ENCODE measurements at regions not wholly inside any gene's neighbourhood (a gene's known extent, or its start where the extent isn't known, plus 50 kb on each side); places are given as distances from the start of the nearest gene placed in this dataset.

- H3K27ac ChIP-seq = no peak overlapping the region
- H3K27me3 ChIP-seq = no peaks in the 10 kb centered on the region
- H3K4me2 ChIP-seq = no peak overlapping the region
- H4K20me1 ChIP-seq = no peaks in the 10 kb centered on the region
- no peak for TF ChIP-seq Cebpa-rat (IDR thresholded peaks at IDR 0.05)
- no peaks in the 10 kb centered on the region for H3K36me3 ChIP-seq
- H3K4me1 ChIP-seq = no peaks in the 10 kb centered on the region
- no peaks in the 10 kb centered on the region for H3K9me3 ChIP-seq (replicated peaks in 1 of 11)
- no peak overlapping the region for H3K4me3 ChIP-seq
- no peak overlapping the region for H3K9ac ChIP-seq
These were observed 512.7 kb downstream of the LMO4 start for GRCh38 chr1:87841332-87841731.

GRCh38 chr1:87842156-87842555, 513.5 kb downstream of the LMO4 start:
- TF ChIP-seq Cebpa-rat (IDR thresholded peaks at IDR 0.05) = no peak
- Histone ChIP-seq H3K4me1 (no peaks in the 10 kb centered on the region), H3K27ac (no peak overlapping the region), H3K9me3 (replicated peaks in 1 of 11) (no peaks in the 10 kb centered on the region), H3K9ac (no peak overlapping the region), H3K36me3 (no peaks in the 10 kb centered on the region), H3K27me3 (no peaks in the 10 kb centered on the region), H4K20me1 (no peaks in the 10 kb centered on the region), H3K4me2 (no peak overlapping the region), H3K4me3 (no peak overlapping the region)

- no peak overlapping the region for H3K4me3 ChIP-seq
- no peak overlapping the region for H3K27ac ChIP-seq
- no peak for TF ChIP-seq Cebpa-rat (IDR thresholded peaks at IDR 0.05)
- H3K4me1 ChIP-seq = no peaks in the 10 kb centered on the region
- H3K9me3 ChIP-seq (replicated peaks in 1 of 11) = no peaks in the 10 kb centered on the region
- H3K36me3 ChIP-seq = no peaks in the 10 kb centered on the region
- no peaks in the 10 kb centered on the region for H3K27me3 ChIP-seq
- no peak overlapping the region for H3K9ac ChIP-seq
- H3K4me2 ChIP-seq = no peak overlapping the region
- H4K20me1 ChIP-seq = no peaks in the 10 kb centered on the region
These were observed 515.6 kb downstream of the LMO4 start for GRCh38 chr1:87844251-87844650.

- Histone ChIP-seq H3K4me2 (no peak overlapping the region), H3K27ac (no peak overlapping the region), H3K27me3 (no peaks in the 10 kb centered on the region), H3K4me3 (no peak overlapping the region), H3K9ac (no peak overlapping the region), H3K36me3 (no peaks in the 10 kb centered on the region), H3K4me1 (peaks cover 0 to 4% (median 0%) of the 10 kb centered on the region in 10 experiments; a peak in 2 of 20 replicates), H3K9me3 (replicated peaks in 1 of 11) (no peaks in the 10 kb centered on the region), H4K20me1 (no peaks in the 10 kb centered on the region)
- no peak for TF ChIP-seq Cebpa-rat (IDR thresholded peaks at IDR 0.05)
These were observed 522.8 kb downstream of the LMO4 start for GRCh38 chr1:87851490-87851889.

- no peak overlapping the region for H3K9ac ChIP-seq
- H3K27ac ChIP-seq = no peak overlapping the region
- no peaks in the 10 kb centered on the region for H3K27me3 ChIP-seq
- no peaks in the 10 kb centered on the region for H3K36me3 ChIP-seq
- H4K20me1 ChIP-seq = no peaks in the 10 kb centered on the region
- H3K9me3 ChIP-seq (replicated peaks in 1 of 11) = no peaks in the 10 kb centered on the region
- no peak overlapping the region for H3K4me2 ChIP-seq
- no peak for TF ChIP-seq Cebpa-rat (IDR thresholded peaks at IDR 0.05)
- H3K4me3 ChIP-seq = no peak overlapping the region
- H3K4me1 ChIP-seq = peaks cover 0 to 4% (median 0%) of the 10 kb centered on the region in 10 experiments; a peak in 2 of 20 replicates
These were observed 523.9 kb downstream of the LMO4 start for GRCh38 chr1:87852410-87853161.

GRCh38 chr1:87853576-87854351, 525.1 kb downstream of the LMO4 start:
- no peak overlapping the region for H3K9ac ChIP-seq
- H3K9me3 ChIP-seq (replicated peaks in 1 of 11) = peaks cover 0 to 7% (median 4%) of the 10 kb centered on the region in 11 experiments; a peak in 2 of 22 replicates
- no peaks in the 10 kb centered on the region for H3K27me3 ChIP-seq
- H3K27ac ChIP-seq = no peak overlapping the region
- H3K4me1 ChIP-seq = peaks cover 0 to 4% (median 0%) of the 10 kb centered on the region in 10 experiments; a peak in 2 of 20 replicates
- H3K4me3 ChIP-seq = no peak overlapping the region
- H4K20me1 ChIP-seq = no peaks in the 10 kb centered on the region
- no peaks in the 10 kb centered on the region for H3K36me3 ChIP-seq
- TF ChIP-seq Cebpa-rat (IDR thresholded peaks at IDR 0.05) = peak in 3 of 11 experiments; percentile 21 to 36 (median 28); a peak in 2 of 22 replicates
- H3K4me2 ChIP-seq = 0 out of 22 replicates have a peak overlapping the region, but pooled peaks of 1 of the 11 experiments have one; percentile 14

GRCh38 chr1:87863317-87863716, 534.6 kb downstream of the LMO4 start:
- H3K27ac ChIP-seq = no peak overlapping the region
- no peaks in the 10 kb centered on the region for H4K20me1 ChIP-seq
- no peak overlapping the region for H3K4me2 ChIP-seq
- H3K27me3 ChIP-seq = no peaks in the 10 kb centered on the region
- no peak for TF ChIP-seq Cebpa-rat (IDR thresholded peaks at IDR 0.05)
- H3K4me1 ChIP-seq = peaks cover 5 to 26% (median 14%) of the 10 kb centered on the region in 10 experiments; a peak in 17 of 20 replicates
- H3K9ac ChIP-seq = no peak overlapping the region
- H3K36me3 ChIP-seq = 0 out of 22 replicates have a peak, but pooled peaks cover 0 to 5% (median 0%) of the 10 kb centered on the region in 11 experiments
- peaks cover 9 to 18% (median 13%) of the 10 kb centered on the region in 11 experiments for H3K9me3 ChIP-seq (replicated peaks in 1 of 11)
- no peak overlapping the region for H3K4me3 ChIP-seq

GRCh38 chr1:87864676-87865075, 536.0 kb downstream of the LMO4 start:
- H3K4me1 ChIP-seq = peaks cover 5 to 36% (median 22%) of the 10 kb centered on the region in 10 experiments; a peak in 19 of 20 replicates
- H3K9ac ChIP-seq = peak overlapping the region in 4 of 11 experiments; percentile 32 to 50 (median 45); a peak in 4 of 22 replicates
- H4K20me1 ChIP-seq = no peaks in the 10 kb centered on the region
- H3K4me2 ChIP-seq = peak overlapping the region; percentile 14 to 77 (median 54)
- no peaks in the 10 kb centered on the region for H3K27me3 ChIP-seq
- H3K9me3 ChIP-seq (replicated peaks in 1 of 11) = peaks cover 9 to 14% (median 13%) of the 10 kb centered on the region in 11 experiments
- no peak overlapping the region for H3K4me3 ChIP-seq
- peak overlapping the region in 9 of 11 experiments; percentile 42 to 80 (median 70); a peak in 16 of 22 replicates for H3K27ac ChIP-seq
- H3K36me3 ChIP-seq = 0 out of 22 replicates have a peak, but pooled peaks cover 0 to 5% (median 0%) of the 10 kb centered on the region in 11 experiments
- TF ChIP-seq Cebpa-rat (IDR thresholded peaks at IDR 0.05) = no peak

- no peak for TF ChIP-seq Cebpa-rat (IDR thresholded peaks at IDR 0.05)
- H3K36me3 ChIP-seq = 0 out of 22 replicates have a peak, but pooled peaks cover 0 to 5% (median 0%) of the 10 kb centered on the region in 11 experiments
These were observed 537.7 kb downstream of the LMO4 start for GRCh38 chr1:87866416-87866815.

More at GRCh38 chr1:87866416-87866815, 537.7 kb downstream of the LMO4 start:
- Histone ChIP-seq H3K4me2 (no peak overlapping the region), H4K20me1 (no peaks in the 10 kb centered on the region), H3K9me3 (replicated peaks in 1 of 11) (peaks cover 9 to 17% (median 13%) of the 10 kb centered on the region in 11 experiments), H3K27me3 (no peaks in the 10 kb centered on the region), H3K4me1 (peaks cover 5 to 51% (median 30%) of the 10 kb centered on the region in 10 experiments; a peak in 19 of 20 replicates), H3K9ac (no peak overlapping the region), H3K4me3 (no peak overlapping the region), H3K27ac (no peak overlapping the region)

Measured in BLaER1 treated with 17β-estradiol and CSF1 and Interleukin-3, amounts not matched to agents 10 nM and 100 nM (cell line).